Colon (tissue), 2 donors: ENCODE measurements at regions not wholly inside any gene's neighbourhood (a gene's known extent, or its start where the extent isn't known, plus 50 kb on each side); places are given as distances from the start of the nearest gene placed in this dataset.
"Not testable (repeated sequence)": the region's sequence is repeated elsewhere in the genome, so short reads cannot be mapped to it uniquely, and the experiment has no call there.

Experiments used
- FAIRE-seq: peaks from 2 replicates; lab custom pipeline; 2012; peaks lifted over from hg19 to GRCh38; lab: Jason Lieb, UNC
- donor health status: control.
- donor health status: control.

DNA sequence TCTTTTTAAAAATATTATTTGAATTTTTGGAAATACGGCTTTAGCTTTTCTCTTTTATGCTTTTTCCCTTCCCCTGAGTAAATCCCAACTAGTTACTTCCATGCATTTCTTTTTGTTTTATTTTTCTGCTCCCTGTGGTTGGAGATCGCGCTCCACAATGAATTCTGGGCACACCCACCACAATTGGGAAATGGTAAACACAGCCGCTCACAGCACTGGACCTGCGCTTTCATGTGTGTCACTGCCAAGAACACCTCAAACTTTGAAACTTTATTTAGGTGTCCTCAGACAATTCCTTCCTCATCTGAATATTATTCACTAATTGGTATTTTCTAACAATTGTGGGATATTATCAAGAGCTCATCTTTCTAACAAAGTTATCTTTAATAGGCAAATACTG lies 82.8 kb upstream of the TMEM18 start:
- FAIRE-seq: no peak

DNA sequence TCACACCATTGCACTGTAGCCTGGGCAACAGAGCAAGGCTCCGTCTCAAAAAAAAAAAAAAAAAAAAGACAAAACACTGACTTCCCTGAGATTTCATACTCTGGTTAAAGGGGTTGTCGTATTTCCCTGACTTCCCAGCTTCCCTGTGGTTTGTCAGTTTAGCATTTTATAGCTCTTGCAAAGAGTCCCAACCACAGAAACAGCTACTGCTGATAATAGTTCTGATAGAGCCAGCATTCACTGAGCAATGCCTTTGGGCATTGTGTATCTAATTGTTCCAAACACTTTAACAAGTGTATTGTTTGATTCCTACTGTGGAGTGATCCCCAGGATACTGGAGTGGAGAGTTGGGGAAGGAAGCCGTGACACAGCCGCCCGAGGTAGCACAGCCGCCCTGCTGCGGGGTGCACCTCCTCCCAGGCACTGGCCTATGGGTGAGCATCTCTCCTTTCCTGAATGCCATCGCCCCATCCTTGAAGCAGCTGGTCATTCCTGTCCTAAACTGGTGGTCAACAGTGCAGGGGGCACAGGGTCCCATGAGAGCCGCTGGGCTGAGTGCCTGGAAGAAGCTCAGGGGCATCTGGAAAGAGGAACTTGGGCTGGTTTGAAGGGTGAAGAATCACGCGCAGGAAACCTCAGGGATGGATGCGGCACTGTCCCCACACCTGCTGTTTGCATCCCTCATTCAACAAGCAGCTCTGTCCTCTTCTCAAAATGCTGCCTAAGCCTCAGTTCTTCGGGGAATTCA lies 81.0 kb upstream of the TMEM18 start:
- no peak for FAIRE-seq

DNA sequence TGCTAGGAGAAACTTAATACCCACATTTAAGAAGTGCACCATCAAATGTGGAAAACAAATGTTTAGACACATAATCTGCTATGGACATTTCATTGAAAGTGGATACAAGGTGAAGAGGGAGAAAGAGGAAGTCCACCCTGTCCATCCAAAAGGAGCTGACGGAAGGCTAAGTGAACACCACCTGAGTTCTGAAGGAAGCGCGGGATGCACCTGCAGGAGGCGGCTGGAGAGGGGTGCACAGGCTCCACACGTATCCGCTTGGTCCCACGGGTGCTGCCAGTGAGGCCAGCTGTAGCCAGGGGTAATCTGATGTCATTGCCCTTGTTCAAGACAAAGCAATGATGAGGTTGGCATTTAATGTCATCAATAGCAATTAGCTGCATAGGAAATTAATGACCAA lies 75.9 kb upstream of the TMEM18 start:
- no peak for FAIRE-seq

DNA sequence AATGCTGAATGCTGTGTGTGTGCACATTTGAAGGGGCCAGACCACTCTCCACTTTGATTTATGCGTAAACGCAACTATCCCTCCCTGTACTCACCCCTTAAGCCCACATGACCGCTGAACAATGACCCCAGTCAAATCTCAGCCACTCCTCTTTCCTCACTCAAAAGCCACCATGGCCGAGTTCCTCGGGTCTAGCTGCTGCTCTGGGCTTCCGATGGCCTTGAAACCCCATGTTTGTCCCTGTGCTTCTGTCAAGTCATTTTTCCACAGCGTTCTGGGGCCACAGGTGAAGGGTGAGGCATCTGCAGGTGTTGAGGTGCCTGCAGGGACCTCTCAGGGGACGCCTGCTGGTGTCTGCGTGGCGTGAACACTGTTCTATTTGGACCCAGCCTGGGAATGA lies 74.3 kb upstream of the TMEM18 start:
- FAIRE-seq: no peak

DNA sequence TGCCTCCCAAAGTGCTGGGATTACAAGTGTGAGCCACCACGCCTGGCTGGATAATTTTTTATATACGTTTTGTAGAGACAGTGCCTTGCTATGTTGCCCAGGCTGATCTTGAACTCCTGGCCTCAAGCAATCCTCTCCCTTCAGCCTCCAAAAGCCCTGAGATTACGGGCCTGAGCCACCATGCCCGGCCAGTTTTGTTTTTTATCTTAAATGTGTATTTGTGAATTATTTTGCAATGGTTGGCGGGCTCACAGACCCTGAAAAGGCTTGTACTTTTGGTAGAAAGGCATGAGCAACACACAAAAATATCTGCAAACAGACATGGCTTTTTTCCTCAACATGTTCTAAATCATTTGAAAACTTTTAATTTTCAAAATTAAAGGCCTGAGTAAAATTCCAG lies 73.4 kb upstream of the TMEM18 start:
- FAIRE-seq: no peak

DNA sequence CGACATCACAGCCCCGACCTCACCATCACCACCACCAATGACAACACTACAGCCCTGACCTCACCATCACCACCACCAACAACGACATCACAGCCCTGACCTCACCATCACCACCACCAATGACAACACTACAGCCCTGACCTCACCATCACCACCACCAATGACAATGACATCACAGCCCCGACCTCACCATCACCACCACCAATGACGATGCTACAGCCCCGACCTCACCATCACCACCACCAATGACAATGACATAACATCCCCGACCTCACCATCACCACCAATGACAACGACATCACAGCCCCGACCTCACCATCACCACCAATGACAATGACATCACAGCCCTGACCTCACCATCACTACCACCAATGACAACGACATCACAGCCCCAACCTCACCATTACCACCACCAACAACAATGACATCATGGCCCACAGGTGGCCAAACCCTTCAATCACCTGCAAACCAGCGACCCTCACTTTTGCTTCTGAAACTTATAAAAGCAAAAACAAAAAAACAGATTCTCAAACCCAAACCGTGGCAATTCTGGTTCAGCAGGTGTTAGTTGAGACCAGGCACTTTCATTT lies 70.7 kb upstream of the TMEM18 start:
- no peak for FAIRE-seq

DNA sequence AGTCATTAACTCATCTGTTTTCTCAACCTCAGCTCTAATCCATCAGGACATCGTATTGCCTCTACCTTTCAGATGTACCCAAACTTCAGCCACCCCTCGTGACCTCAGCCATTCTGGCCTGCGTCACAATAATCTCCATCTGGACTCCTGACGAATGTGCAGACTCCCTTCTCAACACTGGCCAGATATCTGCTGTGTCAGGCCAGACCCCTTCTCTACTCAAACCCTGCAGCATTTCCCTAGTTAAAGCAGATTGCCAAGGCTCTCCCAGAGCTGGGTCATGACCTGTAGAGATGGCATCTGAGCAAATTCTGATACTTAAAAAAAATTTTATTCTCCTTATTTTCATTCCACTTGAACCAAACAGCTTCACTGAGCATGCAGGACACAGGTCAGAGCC lies 69.5 kb upstream of the TMEM18 start:
- FAIRE-seq: no peak

DNA sequence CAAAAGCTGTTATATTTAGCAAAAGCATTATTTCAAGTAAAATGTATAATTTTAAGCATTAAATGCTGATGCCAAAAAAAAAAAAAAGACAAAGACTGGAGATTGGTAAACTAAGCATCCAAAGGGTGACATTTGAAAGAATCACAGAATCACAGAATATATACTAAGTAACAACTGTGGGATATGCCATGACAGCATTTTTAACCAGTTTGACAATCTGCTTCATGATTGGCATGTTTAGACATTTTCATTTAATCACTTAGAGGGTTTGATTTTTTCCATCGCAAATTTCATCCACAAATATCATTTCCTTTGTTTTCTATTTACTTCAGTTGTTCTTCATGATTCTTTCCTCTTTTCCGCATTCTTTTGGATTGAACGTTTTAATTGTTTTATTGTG lies 66.9 kb upstream of the TMEM18 start:
- FAIRE-seq: no peak

DNA sequence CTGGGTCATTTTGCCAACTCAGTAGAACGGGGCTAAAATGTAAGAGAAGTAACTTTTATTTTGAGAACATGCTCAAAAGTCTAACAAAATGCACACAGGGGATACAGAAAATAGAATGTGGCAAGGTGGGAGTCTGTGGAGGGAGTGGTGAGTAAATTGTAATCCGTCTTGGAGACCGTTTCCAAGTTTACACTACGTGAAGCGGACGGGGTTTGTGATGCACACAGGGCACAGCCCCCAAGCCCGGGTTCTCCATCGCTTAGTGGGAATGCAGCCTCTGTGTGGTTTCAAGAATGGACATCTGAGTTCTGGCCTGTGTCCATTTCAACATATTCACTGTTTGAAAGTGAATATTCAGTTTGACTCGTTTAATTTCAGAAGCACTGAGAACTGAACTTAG lies 65.0 kb upstream of the TMEM18 start:
- no peak for FAIRE-seq

DNA sequence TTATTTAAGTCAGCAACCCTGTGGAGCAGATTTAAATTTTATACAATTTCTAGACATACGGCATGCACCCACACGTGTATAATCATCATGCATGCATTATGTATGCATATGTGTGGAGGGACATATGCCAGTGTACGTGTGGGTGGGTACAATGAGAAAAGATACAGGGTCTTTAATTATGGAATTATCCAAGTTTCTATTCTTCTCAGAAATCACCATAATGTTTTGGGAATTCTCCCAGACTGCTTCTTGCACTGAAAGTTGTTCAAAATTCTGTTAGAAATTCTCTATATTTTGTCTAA lies 63.9 kb upstream of the TMEM18 start:
- no peak for FAIRE-seq

DNA sequence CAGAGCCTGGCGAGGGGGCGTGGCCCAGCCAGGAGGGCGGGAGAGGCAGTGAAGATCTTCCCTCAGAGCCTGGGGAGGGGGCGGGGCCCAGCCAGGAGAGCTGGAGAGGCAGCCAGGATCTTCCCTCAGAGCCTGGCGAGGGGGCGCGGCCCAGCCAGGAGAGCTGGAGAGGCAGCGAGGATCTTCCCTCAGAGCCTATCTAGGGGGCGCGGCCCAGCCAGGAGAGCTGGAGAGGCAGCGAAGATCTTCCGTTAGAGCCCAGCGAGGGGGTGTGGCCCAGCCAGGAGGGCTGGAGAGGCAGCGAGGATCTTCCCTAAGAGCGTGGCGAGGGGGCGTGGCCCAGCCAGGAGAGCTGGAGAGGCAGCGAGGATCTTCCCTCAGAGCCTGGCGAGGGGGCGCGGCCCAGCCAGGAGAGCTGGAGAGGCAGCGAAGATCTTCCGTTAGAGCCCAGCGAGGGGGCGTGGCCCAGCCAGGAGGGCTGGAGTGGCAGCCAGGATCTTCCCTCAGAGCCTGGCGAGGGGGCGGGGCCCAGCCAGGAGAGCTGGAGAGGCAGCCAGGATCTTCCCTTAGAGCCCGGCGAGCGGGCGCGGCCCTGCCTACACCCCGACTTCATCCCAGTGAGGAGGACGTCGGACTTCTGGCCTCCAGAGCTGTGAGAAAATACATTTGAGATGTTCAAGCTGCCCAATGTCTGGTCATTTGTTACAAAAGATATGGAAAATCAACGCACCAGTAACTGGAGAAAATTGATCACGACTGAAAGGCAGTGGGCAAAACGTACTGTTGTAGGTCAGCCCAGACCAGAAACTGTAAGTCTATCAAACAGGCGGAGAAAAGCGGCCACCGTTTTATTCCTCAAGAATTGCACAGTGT lies 63.4 kb upstream of the TMEM18 start:
- peak; percentile 97 for FAIRE-seq

DNA sequence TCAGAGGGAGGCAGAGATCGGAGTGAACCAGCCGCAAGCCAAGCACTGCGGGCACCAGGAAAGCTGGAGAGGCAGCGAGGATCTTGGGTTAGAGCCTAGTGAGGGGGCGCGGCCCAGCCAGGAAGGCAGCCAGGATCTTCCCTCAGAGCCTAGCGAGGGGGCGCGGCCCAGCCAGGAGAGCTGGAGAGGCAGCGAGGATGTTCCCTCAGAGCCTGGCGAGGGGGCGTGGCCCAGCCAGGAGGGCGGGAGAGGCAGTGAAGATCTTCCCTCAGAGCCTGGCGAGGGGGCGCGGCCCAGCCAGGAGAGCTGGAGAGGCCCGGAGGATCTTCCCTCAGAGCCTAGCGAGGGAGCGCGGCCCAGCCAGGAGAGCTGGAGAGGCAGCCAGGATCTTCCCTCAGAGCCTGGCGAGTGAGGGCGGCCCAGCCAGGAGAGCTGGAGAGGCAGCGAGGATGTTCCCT lies 62.7 kb upstream of the TMEM18 start:
- FAIRE-seq: not testable (repeated sequence)

DNA sequence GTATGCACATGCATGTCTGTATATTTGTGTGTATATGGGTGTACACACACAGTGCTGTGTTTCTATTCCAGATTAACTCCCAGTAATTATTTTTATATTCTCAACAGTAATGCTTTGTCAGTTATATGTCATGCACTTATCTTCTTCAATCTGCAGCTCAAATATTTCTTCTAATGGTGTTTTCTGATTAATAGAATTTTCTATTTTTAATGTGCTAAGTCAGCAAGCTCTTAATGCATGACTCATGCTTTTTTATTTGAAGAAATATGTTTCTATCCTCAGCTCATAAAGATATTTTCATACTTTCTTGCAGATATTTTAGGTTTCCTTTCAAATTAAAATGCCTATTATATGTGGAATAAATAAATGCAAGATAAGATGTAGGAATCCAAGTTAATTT lies 59.7 kb upstream of the TMEM18 start:
- no peak for FAIRE-seq

DNA sequence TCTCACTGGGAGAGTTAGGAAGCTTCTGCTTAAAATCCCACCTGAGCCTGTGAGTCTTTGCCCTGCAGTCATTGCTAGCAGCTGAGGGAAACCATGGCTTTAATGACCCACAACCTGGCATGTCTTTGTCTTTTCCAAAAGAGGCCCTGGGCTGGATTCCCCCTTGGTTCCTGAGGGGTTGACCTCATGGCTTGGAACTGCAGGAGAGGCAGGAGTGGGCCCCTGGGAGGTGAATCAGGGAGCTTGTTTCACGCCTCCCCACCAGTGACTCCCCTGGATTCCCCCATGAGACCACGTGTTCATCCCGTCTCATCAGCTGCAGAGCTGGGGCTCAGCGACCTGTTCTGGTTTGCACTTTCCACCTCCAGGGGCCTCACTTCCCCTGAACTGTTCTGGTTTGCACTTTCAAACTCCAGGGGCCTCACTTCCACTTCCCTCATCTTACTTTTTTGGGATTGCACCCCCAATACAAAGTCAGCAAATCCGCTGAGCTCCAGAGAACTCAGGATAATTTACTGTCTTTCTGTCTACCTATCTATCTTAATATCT lies 58.5 kb upstream of the TMEM18 start:
- FAIRE-seq: no peak

DNA sequence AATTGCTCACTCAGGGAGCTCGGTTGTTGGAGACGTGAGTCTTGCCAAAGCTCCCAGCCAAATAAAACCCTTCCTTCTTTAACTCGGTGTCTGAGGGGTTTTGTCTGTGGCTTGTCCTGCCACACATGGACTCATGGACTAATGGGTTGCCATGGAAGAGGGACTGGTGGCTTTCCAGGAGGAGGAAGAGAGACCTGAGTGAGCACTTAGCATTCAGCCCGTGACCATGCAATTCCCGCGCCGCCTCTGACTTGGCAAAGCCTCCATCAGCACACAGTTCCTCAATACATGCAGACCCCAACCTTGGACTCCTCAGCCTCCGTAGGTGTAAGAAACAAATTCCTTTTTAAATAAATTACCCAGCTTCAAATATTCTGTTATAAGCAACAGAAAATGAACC lies 57.3 kb upstream of the TMEM18 start:
- no peak for FAIRE-seq

DNA sequence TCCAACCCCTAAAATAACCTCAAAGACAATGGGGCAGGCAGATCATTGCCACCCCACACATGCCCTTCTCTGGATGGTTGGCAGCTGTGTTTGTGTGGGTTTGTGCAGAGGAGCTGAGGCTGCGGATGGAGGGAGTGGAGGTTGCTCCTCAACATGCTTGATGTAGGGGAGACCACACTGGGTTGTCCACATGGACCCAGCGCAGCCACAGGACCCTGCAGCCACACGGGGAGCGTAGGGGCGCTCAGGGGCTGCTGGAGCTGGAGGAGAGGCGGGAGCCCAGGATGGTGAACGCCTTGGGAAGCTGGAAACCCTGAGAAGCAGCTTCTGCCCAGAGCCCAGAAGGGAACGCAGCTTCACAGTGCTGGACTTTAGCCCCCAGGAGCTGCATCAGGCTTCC lies 56.3 kb upstream of the TMEM18 start:
- no peak for FAIRE-seq

DNA sequence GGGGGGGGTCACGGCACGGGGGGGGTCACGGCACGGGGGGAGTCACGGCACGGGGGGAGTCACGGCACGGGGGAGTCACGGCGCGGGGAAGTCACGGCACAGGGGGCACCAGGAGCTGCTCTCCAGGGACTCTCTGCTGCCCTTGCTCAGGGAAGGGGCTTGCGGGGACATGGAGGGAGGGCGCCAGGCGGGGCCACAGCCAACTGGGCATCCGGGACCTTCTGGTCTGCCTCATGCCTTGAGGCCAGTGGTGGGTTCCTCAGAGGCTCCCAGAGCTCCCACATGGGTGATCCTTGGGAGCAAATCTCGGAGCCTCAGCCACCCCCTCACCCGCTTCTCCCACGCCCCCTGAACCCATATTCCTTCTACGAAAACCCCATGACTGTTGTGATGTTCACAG lies 55.8 kb upstream of the TMEM18 start:
- no peak for FAIRE-seq

DNA sequence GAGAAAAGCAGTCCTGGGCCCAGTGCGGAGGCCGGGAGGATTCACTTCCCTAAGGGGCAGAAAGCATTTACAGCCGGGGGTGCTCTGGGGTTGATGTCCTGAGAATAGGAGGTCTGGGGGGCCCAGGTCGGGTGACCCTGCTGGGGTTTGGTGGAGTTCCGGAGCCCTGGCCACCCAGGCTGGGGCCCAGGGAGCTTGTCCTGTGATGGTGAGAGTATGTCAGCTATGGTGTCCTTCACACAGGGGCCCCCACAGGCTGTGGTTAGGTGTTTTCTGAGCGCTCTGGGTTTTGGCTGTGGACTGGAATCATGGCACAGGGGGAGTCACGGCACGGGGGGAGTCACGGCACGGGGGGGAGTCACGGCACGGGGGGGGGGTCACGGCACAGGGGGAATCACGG lies 54.5 kb upstream of the TMEM18 start:
- no peak for FAIRE-seq

DNA sequence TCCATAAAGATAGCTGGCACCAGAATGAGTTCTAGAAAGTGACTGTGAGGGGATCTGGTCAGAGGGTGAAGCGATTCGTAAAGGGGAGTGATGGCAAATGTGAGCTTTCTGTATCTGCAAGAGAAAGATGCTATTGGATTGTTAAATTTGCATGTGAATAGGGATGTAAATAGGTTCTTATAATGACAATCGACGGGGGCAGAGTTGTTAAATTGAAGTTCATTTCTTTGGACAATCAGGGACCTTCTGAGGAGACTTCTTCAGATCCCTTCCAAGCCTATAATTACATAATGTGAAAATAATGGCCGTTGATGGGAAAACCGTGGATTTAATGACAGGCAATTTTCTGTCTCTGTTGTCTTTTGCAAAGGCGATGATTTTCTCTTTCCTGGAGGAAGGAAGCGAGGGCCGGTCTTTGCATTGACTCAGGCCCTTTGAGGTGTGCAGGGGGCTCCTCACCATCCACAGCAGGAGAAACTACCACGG lies 52.2 kb upstream of the TMEM18 start:
- FAIRE-seq: no peak

DNA sequence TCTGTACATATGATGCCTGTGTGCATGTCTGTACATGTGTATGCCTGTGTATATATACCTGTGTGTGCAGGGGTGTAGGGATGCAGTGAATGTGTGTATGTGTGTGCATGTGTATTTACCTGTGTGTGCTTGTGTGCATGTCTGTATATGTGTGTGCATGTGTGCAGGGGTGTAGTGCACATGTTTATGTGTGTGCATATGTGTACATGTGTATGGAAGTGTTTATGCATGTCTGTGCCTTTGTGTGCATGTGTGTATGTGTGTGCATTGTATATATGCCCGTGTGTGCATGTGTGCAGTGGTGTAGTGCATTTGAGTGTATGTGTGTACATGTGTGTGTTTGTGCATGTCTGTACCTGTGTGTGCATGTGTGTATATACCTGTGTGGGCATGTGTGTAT lies 51.0 kb upstream of the TMEM18 start:
- no peak for FAIRE-seq

DNA sequence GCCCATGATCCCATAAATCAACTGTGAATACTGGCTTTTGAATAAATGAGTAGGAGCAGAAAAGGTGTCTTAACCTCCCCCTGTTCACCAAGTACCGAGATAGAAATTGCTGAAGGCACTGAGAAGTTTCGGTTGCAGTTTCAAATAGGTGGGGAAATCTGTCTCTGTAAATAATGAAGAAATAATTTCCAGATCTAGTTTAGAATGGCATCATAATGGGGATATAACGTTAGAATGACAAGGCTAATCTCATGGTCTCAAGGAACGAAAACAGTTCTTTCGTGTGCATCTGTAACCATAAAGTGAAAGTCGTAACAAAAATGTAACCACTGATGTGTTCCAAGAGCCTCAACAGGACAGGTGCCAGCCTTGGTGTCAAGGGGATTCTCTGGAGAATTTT lies 49.9 kb upstream of the TMEM18 start:
- FAIRE-seq: no peak
